ENCODE measurements at regions not wholly inside any gene's neighbourhood (a gene's known extent, or its start where the extent isn't known, plus 50 kb on each side); places are given as distances from the start of the nearest gene placed in this dataset.

GRCh38 chr2:234823877-234824376 is 127.9 kb upstream of the SH3BP4 start:
- ATAC-seq (ENCODE audit: insufficient read depth, low read depth) (no peak), DNase-seq (no peak)
- Histone ChIP-seq H3K27me3 (ENCODE audit: insufficient read depth, low read length, poor library complexity) (peaks cover 6% of the 10 kb centered on the region), H3K27ac (ENCODE audit: low read length) (no peak overlapping the region), H3K9ac (ENCODE audit: low read depth, low read length) (no peak overlapping the region), H3K9me3 (ENCODE audit: insufficient read depth, low read length, severe bottlenecking) (no peaks in the 10 kb centered on the region), H3K79me2 (ENCODE audit: insufficient read depth, low read length) (no peaks in the 10 kb centered on the region), H2AFZ (ENCODE audit: low read depth, low read length) (no peak overlapping the region), H3K4me2 (ENCODE audit: insufficient read depth, low read length) (no peak overlapping the region), H3K4me3 (ENCODE audit: low read depth in 1 of 2, low read length in 2 of 2) (no peak overlapping the region), H3K4me1 (ENCODE audit: insufficient read depth, low read length) (no peaks in the 10 kb centered on the region), H4K20me1 (ENCODE audit: insufficient read depth, low read length) (no peaks in the 10 kb centered on the region), H3K36me3 (ENCODE audit: insufficient read depth, low read length) (no peaks in the 10 kb centered on the region)
- TF ChIP-seq CTCF (IDR thresholded peaks at IDR 0.05; ENCODE audit: borderline replicate concordance, extremely low read depth, low read length, poor library complexity, severe bottlenecking) (no peak), EZH2 (IDR thresholded peaks at IDR 0.05; ENCODE audit: borderline replicate concordance, low read depth, low read length, severe bottlenecking) (no peak)

- H3K27me3 ChIP-seq (ENCODE audit: insufficient read depth, low read length, poor library complexity): peaks cover 6% of the 10 kb centered on the region
- TF ChIP-seq EZH2 (IDR thresholded peaks at IDR 0.05; ENCODE audit: borderline replicate concordance, low read depth, low read length, severe bottlenecking): no peak
- TF ChIP-seq CTCF (IDR thresholded peaks at IDR 0.05; ENCODE audit: borderline replicate concordance, extremely low read depth, low read length, poor library complexity, severe bottlenecking): no peak
- H4K20me1 ChIP-seq (ENCODE audit: insufficient read depth, low read length): no peaks in the 10 kb centered on the region
- no peaks in the 10 kb centered on the region for H3K9me3 ChIP-seq (ENCODE audit: insufficient read depth, low read length, severe bottlenecking)
- ATAC-seq (ENCODE audit: insufficient read depth, low read depth) (no peak), DNase-seq (no peak)
- no peak overlapping the region for H3K27ac ChIP-seq (ENCODE audit: low read length)
- H3K36me3 ChIP-seq (ENCODE audit: insufficient read depth, low read length): no peaks in the 10 kb centered on the region
- no peak overlapping the region for H3K4me3 ChIP-seq (ENCODE audit: low read depth in 1 of 2, low read length in 2 of 2)
- H3K4me1 ChIP-seq (ENCODE audit: insufficient read depth, low read length): no peaks in the 10 kb centered on the region
- H3K9ac ChIP-seq (ENCODE audit: low read depth, low read length): no peak overlapping the region
- H3K79me2 ChIP-seq (ENCODE audit: insufficient read depth, low read length): no peaks in the 10 kb centered on the region
- H2AFZ ChIP-seq (ENCODE audit: low read depth, low read length): no peak overlapping the region
- no peak overlapping the region for H3K4me2 ChIP-seq (ENCODE audit: insufficient read depth, low read length)
Measured at GRCh38 chr2:234823196-234823876, 128.5 kb upstream of the SH3BP4 start.

GRCh38 chr2:234821946-234822475 is 129.8 kb upstream of the SH3BP4 start:
- H3K4me1 ChIP-seq (ENCODE audit: insufficient read depth, low read length): no peaks in the 10 kb centered on the region
- ATAC-seq (ENCODE audit: insufficient read depth, low read depth) (no peak), DNase-seq (no peak)
- peaks cover 6% of the 10 kb centered on the region for H3K27me3 ChIP-seq (ENCODE audit: insufficient read depth, low read length, poor library complexity)
- no peaks in the 10 kb centered on the region for H3K36me3 ChIP-seq (ENCODE audit: insufficient read depth, low read length)
- no peaks in the 10 kb centered on the region for H3K9me3 ChIP-seq (ENCODE audit: insufficient read depth, low read length, severe bottlenecking)
- TF ChIP-seq CTCF (IDR thresholded peaks at IDR 0.05; ENCODE audit: borderline replicate concordance, extremely low read depth, low read length, poor library complexity, severe bottlenecking) (no peak), EZH2 (IDR thresholded peaks at IDR 0.05; ENCODE audit: borderline replicate concordance, low read depth, low read length, severe bottlenecking) (no peak)
- no peaks in the 10 kb centered on the region for H3K79me2 ChIP-seq (ENCODE audit: insufficient read depth, low read length)
- no peaks in the 10 kb centered on the region for H4K20me1 ChIP-seq (ENCODE audit: insufficient read depth, low read length)
- no peak overlapping the region for H2AFZ ChIP-seq (ENCODE audit: low read depth, low read length)
- no peak overlapping the region for H3K4me2 ChIP-seq (ENCODE audit: insufficient read depth, low read length)
- no peak overlapping the region for H3K27ac ChIP-seq (ENCODE audit: low read length)
- no peak overlapping the region for H3K9ac ChIP-seq (ENCODE audit: low read depth, low read length)
- no peak overlapping the region for H3K4me3 ChIP-seq (ENCODE audit: low read depth in 1 of 2, low read length in 2 of 2)

All from DND-41 (cell line).